NB4 (cell line): ENCODE measurements at regions not wholly inside any gene's neighbourhood (a gene's known extent, or its start where the extent isn't known, plus 50 kb on each side); places are given as distances from the start of the nearest gene placed in this dataset.

Experiments
- DNase-seq: peaks from one replicate; pipeline ENCODE4 v3.0.0; 2010; ENCODE audit warnings: low read depth
- H3K4me3 ChIP-seq: one replicate; pipeline ENCODE4 v1.5.1; 2011; ENCODE audit warnings: mild to moderate bottlenecking, low read depth, low read length, moderate library complexity
- CTCF ChIP-seq: IDR thresholded peaks from one replicate; pipeline ENCODE4 v1.5.1; 2012; ENCODE audit warnings: low read depth, low read length
- MAX ChIP-seq: IDR thresholded peaks from 2 replicates; pipeline ENCODE4 v1.6.1; 2011; ENCODE audit warnings: low read depth, low read length
- MYC ChIP-seq: IDR thresholded peaks from 2 replicates; pipeline ENCODE4 v1.6.1; 2011; ENCODE audit warnings: low read depth, low read length
- POLR2A ChIP-seq: IDR thresholded peaks from 2 replicates; pipeline ENCODE4 v1.6.1; 2011; ENCODE audit warnings: mild to moderate bottlenecking; ENCODE audit not compliant: insufficient read length; ENCODE audit errors: extremely low read depth

GRCh38 chr4:128366212-128366611 lies 78.6 kb upstream of the PGRMC2 start:
- no peak for DNase-seq
- H3K4me3 ChIP-seq: no peak overlapping the region
- TF ChIP-seq CTCF: no peak
- TF ChIP-seq MYC: no peak
- no peak for TF ChIP-seq MAX
- TF ChIP-seq POLR2A: no peak

GRCh38 chr4:128364565-128364964 lies 77.0 kb upstream of the PGRMC2 start:
- DNase-seq: no peak
- TF ChIP-seq MYC (no peak), POLR2A (no peak), MAX (no peak), CTCF (no peak)
- no peak overlapping the region for H3K4me3 ChIP-seq

- H3K4me3 ChIP-seq: no peak overlapping the region
- TF ChIP-seq MAX (no peak), POLR2A (no peak), MYC (no peak), CTCF (no peak)
- no peak for DNase-seq
Observed at GRCh38 chr4:128363966-128364365, 76.4 kb upstream of the PGRMC2 start.

- no peak for TF ChIP-seq MAX
- no peak for TF ChIP-seq POLR2A
- no peak for TF ChIP-seq CTCF
- no peak for TF ChIP-seq MYC
- no peak overlapping the region for H3K4me3 ChIP-seq
- DNase-seq: no peak
Observed at GRCh38 chr4:128362760-128363159, 75.1 kb upstream of the PGRMC2 start.

- no peak for DNase-seq
- H3K4me3 ChIP-seq: no peak overlapping the region
- TF ChIP-seq MAX (no peak), POLR2A (no peak), CTCF (no peak), MYC (no peak)
Observed at GRCh38 chr4:128359422-128359821, 71.8 kb upstream of the PGRMC2 start.

- DNase-seq: no peak
- H3K4me3 ChIP-seq: no peak overlapping the region
- no peak for TF ChIP-seq MAX
- no peak for TF ChIP-seq MYC
- TF ChIP-seq CTCF: no peak
- TF ChIP-seq POLR2A: no peak
Observed at GRCh38 chr4:128358913-128359279, 71.3 kb upstream of the PGRMC2 start.
